GM12892 (cell line): ENCODE measurements at regions not wholly inside any gene's neighbourhood (a gene's known extent, or its start where the extent isn't known, plus 50 kb on each side); places are given as distances from the start of the nearest gene placed in this dataset.

Experiments used
- DNase-seq: peaks from one replicate; pipeline ENCODE4 v3.0.0; 2011; ENCODE audit not compliant: insufficient read length
- FAIRE-seq: peaks from 2 replicates; lab custom pipeline; 2011; peaks lifted over from hg19 to GRCh38; lab: Jason Lieb, UNC
- POLR2A ChIP-seq: IDR thresholded peaks from 2 replicates; pipeline ENCODE4 v1.6.1; 2011; ENCODE audit warnings: low read depth, low read length, control low read depth
- POLR2AphosphoS5 ChIP-seq: IDR thresholded peaks from 2 replicates; pipeline ENCODE4 v1.6.1; 2011; ENCODE audit warnings: low read depth, low read length, control low read depth
- TAF1 ChIP-seq: IDR thresholded peaks from 2 replicates; pipeline ENCODE4 v1.6.1; 2011; ENCODE audit warnings: low read depth, mild to moderate bottlenecking, control low read depth, low read length, borderline replicate concordance

DNA sequence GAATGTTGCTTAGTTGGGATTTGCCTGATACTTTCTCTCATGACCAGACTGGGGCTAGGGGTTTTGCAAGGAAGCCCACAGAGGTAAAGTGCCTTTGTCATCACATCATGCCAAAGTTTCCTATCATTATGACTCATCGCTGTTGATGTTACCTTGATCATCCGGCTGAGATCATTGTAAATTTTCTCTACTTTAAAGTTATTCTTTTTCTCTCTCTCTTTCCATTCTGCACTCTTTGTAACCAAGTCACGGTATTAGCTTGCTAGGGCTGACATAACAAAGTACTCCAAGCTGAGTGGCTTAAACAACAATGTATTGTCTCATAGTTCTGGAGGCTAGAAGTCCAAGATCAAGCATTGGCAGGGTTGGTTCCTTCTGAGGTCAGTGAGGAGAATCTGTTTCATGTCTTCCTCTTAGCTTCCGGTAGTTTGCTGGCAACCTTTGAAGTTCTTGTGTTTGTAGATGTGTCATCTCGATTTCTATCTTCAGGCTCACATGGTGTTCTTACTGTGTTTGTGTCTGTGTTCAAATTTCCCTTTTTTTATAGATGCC lies 113.0 kb downstream of the DTHD1 start:
- no peak for DNase-seq
- no peak for TF ChIP-seq TAF1
- TF ChIP-seq POLR2AphosphoS5: no peak
- TF ChIP-seq POLR2A: no peak
- FAIRE-seq: no peak

DNA sequence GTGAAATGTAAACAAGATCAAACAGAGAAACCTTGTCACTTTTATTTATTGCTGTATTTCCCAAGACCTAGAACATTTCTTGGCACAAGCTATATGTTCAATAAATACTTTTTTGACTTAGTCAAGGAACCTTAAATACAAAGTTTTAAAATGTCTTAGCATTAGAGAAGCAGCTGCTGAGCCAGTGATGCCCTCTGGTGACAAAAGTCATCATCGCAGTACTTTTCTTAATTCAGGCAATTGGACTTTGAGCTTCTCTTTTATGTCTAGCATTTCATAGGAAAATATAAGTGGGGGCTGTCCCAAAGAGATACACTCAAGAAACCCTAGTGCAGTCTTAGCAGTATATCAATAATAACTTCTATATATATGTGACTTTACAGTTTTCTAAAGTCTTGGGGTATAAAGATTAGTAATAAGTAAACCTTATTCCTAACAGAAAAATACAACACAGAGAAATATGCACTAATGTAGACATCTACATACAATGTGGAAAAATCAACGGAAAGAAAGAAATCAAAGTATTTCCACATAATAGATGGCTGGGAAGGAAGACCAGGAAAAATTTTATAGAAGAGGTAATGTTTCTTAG lies 118.4 kb downstream of the DTHD1 start:
- FAIRE-seq (peak; percentile 67), DNase-seq (no peak)
- TF ChIP-seq POLR2A (no peak), TAF1 (no peak), POLR2AphosphoS5 (no peak)

DNA sequence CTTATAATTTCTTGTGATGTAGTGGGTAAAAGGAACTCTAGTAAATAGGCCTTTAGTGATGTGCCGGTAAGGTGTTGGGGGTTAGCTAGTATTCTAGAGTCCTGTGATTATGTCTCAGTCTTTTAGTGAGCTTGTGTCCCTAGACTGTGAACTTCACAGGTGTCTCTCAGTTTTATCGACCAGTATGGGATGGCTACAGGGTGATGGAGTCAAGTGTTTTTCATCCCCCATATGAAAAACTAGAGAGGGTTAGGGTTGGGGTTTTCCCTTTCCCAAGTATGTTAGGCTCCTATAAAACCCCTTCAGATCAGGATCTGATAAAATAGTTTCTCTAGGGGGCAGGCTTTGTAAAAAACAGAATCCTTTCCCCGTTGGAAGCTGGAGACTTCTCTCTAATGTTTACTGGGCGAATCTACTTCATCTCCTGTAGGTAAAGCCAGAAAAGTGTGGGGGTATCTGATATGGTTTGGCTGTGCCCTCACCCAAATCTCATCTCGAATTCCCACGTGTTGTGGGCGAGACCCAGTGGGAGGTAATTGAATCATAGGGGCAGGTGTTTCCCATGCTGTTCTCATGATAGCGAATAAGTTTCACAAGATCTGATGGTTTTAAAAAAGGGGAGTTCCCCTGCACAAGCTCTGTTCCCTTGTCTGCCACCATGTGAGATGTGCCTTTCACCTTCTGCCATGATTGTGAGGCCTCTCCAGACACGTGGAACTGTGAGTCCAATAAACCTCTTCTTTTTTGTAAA lies 120.8 kb downstream of the DTHD1 start:
- TF ChIP-seq POLR2A (no peak), POLR2AphosphoS5 (no peak), TAF1 (no peak)
- no peak for FAIRE-seq
- DNase-seq: no peak

DNA sequence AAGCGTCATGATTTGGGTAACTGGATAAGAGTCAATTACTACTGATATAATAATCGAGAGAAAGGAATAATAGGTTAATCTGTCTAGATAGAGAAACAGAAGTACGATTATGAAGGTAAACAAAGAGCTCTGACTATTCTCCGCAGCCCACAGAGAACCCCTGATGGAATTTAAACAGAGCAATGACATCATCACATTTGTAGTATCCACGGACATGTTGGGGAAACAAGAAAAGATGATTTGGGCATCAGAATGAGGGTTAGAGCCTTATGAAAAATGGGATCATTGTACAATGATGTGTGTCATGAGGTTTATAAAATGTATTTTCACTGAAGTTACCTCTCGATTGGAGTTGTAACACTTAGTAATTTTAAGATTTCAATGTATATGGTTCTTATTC lies 129.9 kb downstream of the DTHD1 start:
- FAIRE-seq: no peak
- DNase-seq: no peak
- no peak for TF ChIP-seq POLR2AphosphoS5
- no peak for TF ChIP-seq TAF1
- TF ChIP-seq POLR2A: no peak

DNA sequence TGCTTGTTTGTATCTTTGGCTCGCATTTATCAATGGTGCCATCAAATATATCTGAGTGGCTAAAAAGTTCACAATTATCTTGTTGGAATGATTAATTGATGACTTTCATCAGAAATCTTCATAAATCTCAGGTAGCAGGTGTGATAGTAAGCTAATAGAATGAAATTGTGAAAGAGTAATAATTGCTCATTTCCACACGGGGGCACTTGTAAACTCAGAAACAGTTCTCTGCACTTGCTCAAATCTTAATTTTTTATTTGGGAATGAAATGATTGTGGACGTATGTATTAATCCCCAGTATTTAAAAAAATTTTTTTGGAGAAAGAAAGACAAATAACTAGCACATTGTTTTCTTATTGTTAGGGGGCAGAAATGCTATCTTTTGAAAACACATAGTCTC lies 132.8 kb downstream of the DTHD1 start:
- peak; percentile 69 for FAIRE-seq
- no peak for DNase-seq

DNA sequence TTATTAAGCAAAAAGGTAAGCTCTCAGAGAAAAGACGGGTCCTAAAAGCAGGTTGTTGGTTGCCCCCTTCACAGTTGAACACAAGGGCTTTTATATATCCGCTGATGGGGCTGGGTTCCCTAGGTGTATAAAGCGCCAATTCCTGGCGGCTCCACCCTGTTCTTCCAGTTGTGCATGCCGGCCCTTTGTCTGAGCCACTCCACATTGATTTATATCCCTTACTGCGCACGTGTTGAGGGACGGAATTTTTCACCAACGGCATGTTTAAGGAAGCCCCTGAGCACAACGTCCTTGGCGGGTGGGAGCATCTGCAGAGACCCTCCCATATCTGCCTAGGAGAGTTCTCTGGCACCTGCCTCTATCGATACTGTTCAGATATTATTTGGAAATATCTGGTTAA lies 135.7 kb downstream of the DTHD1 start:
- FAIRE-seq: no peak
- DNase-seq: no peak
- TF ChIP-seq POLR2AphosphoS5 (no peak), TAF1 (no peak), POLR2A (no peak)

More for the DNA sequence above, 132.8 kb downstream of the DTHD1 start:
- TF ChIP-seq TAF1 (no peak), POLR2AphosphoS5 (no peak), POLR2A (no peak)

DNA sequence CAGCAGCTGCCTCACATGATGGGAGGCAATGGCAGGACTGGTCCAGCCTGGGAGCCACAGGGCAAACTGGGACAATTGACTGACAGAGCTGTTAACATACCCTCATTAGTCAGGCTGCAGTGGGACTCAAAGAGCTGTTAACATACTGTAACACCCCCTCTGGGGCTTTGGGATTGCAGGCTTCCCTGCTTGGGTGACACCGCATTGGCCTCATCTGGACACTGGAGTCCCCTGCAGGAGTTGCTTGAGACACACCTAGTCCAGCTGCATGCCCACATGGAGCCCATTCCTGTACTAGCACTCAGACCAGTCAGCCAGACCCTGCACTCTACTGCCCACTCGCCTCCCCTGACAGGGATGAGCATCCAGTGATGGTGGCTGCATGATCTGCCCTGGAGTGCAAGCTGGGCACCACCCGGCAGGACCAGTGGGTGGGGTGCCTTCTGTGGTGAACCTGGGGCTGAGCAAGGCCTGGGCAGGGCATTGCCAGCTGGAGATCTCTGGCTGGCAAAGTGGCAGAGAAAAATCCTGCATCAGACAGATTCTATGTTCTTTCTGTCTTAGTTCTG lies 138.8 kb downstream of the DTHD1 start:
- FAIRE-seq (no peak), DNase-seq (no peak)
- no peak for TF ChIP-seq POLR2AphosphoS5
- no peak for TF ChIP-seq TAF1
- TF ChIP-seq POLR2A: no peak

DNA sequence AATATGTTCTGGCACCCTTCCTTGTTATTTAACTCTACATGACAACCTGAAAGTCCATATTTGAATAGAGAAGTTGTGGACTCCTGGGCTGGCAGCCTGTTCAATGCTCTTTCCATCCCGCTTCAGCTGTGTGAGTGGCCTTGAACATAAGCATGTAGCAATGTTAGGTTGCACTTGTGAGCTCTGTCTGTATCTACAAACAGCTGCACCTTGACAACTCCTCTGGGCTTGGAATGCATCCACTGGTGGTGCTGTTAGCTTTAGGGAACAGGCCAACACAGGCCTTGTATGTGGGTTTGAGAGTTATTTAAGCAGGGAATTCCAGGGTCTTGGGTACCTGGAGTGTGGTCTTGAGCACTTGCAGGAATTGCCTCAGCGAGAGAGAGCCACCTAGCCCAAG lies 141.2 kb downstream of the DTHD1 start:
- TF ChIP-seq TAF1 (no peak), POLR2A (no peak), POLR2AphosphoS5 (no peak)
- no peak for FAIRE-seq
- DNase-seq: no peak

DNA sequence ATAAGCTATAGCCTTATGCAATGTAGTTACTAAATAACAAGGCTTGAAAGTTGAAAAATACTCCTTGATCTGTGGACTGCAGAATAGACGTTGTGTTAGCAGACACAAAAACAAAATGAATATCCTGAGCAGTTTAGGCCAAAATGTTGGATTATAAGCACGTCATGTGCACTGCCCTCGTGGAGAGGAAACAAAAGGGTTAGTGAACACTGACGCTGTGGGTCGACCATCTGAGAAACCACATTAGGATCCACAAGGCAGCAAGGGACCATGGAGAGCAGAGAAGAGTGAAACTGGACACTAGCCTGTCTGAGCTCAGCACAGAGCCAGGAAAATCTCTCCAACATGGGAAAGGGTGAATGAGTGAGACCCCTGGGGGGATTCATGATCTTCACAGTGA lies 145.3 kb downstream of the DTHD1 start:
- no peak for DNase-seq
- no peak for TF ChIP-seq POLR2A
- no peak for TF ChIP-seq TAF1
- no peak for TF ChIP-seq POLR2AphosphoS5
- no peak for FAIRE-seq

DNA sequence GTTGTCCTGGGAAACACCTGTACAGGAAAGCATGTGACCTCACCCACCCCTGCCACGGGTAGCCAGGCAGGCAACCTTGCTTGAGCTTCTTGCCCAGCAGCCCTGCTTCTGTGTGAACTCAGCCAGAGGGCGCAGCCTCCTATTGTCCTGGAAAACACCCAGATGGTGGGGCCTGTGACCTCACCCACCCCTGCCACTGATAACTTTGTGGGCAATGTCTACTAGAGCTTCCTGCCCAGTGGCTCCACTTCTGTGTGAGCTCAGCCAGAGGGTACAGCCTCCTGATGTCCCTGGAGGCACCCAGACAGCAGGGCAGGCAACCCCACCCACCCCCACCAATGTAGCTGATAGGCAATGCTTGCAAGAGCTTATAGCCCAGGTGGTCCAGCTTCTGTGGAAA lies 146.3 kb downstream of the DTHD1 start:
- FAIRE-seq (no peak), DNase-seq (no peak)
- TF ChIP-seq TAF1 (no peak), POLR2A (no peak), POLR2AphosphoS5 (no peak)

DNA sequence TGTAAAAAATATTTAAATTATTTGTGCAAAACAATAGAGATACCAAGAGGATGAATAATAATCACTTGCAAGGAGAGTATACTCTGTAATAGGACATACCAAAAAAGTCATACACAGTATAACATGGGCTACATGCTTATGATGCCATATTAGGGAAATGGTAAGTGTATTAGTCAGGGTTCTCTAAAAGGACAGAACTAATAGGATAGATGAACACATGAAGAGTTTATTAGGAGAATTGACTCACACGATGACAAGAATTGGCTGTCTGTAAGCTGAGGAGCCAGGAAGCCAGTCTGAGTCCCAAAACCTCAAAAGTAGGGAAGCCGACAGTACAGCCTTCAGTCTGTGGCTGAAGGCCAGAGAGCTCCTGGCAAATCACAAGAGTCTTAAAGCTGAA lies 151.2 kb downstream of the DTHD1 start:
- no peak for FAIRE-seq
- no peak for DNase-seq
- TF ChIP-seq POLR2A: no peak
- no peak for TF ChIP-seq TAF1
- TF ChIP-seq POLR2AphosphoS5: no peak

DNA sequence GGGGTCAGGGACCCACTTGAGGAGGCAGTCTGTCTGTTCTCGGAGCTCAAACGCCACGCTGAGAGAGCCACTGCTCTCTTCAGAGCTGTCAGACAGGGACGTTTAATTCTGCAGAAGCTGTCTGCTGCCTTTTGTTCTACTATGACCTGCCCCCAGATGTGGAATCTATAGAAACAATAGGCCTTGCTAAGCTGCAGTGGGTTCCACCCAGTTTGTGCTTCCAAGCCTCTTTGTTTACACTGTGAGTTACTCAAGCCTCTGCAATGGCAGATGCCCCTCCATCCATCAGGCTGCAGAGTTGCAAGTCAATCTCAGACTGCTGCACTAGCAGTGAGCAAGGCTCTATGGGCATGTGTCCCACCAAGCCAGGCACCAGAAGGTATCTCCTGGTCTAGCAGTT lies 158.1 kb downstream of the DTHD1 start:
- FAIRE-seq: no peak

More for the DNA sequence above, 158.1 kb downstream of the DTHD1 start:
- DNase-seq: no peak
- TF ChIP-seq POLR2AphosphoS5: no peak
